ENCODE measurements at regions not wholly inside any gene's neighbourhood (a gene's known extent, or its start where the extent isn't known, plus 50 kb on each side); places are given as distances from the start of the nearest gene placed in this dataset.

DNA sequence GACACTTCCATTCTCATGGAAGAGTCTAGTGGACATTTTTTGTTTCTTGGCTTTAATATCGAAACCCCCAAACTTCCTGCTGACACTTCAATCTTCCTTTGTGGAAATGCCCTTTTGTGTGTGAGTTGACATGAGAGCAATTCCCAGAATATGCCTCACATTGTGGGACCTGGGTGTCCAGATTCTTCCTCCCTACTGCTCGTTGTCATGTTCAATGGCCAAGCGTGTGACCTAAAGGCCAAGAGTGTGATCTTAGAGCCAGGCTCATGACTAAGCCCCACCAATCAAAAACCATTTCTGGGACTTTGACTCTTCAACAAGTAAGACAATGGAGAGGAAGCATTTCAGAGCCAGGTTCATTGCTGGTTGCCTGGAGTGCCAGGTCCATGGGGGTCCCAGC, 52.5 kb upstream of the BMPER start (continued):
- no peak for TF ChIP-seq FOXA1 (IDR thresholded peaks at IDR 0.05)
- no peak for TF ChIP-seq FOXA1 (CRISPR knock-in tag; IDR thresholded peaks at IDR 0.05)
- TF ChIP-seq HNF4A (CRISPR knock-in tag; IDR thresholded peaks at IDR 0.05) = no peak
- TF ChIP-seq, protein P1, sequence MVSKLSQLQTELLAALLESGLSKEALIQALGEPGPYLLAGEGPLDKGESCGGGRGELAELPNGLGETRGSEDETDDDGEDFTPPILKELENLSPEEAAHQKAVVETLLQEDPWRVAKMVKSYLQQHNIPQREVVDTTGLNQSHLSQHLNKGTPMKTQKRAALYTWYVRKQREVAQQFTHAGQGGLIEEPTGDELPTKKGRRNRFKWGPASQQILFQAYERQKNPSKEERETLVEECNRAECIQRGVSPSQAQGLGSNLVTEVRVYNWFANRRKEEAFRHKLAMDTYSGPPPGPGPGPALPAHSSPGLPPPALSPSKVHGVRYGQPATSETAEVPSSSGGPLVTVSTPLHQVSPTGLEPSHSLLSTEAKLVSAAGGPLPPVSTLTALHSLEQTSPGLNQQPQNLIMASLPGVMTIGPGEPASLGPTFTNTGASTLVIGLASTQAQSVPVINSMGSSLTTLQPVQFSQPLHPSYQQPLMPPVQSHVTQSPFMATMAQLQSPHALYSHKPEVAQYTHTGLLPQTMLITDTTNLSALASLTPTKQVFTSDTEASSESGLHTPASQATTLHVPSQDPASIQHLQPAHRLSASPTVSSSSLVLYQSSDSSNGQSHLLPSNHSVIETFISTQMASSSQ (IDR thresholded peaks at IDR 0.05; ENCODE audit: low read depth) = no peak
- TF ChIP-seq, protein P1 (CRISPR knock-in tag; IDR thresholded peaks at IDR 0.05; ENCODE audit: borderline replicate concordance) = no peak
- TF ChIP-seq, protein P2, sequence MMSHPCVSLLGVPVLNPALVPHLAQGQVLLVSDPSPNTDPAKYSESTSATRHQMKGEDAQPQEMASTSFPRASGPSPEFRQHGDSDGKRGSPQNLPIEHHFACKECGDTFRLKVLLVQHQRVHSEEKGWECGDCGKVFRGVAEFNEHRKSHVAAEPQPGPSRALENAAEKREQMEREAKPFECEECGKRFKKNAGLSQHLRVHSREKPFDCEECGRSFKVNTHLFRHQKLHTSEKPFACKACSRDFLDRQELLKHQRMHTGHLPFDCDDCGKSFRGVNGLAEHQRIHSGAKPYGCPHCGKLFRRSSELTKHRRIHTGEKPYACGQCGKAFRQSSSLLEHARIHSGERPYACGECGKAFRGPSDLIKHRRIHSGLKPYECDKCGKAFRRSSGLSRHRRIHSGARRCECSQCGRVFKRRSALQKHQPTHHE (CRISPR knock-in tag; IDR thresholded peaks at IDR 0.05; ENCODE audit: borderline replicate concordance) = no peak
- TF ChIP-seq TEAD3 (CRISPR knock-in tag; optimal IDR thresholded peaks at IDR 0.05; ENCODE audit: borderline replicate concordance) = no peak
- no peak for TF ChIP-seq TBL1XR1 (IDR thresholded peaks at IDR 0.05; ENCODE audit: borderline replicate concordance, low read length, partially characterized antibody)

DNA sequence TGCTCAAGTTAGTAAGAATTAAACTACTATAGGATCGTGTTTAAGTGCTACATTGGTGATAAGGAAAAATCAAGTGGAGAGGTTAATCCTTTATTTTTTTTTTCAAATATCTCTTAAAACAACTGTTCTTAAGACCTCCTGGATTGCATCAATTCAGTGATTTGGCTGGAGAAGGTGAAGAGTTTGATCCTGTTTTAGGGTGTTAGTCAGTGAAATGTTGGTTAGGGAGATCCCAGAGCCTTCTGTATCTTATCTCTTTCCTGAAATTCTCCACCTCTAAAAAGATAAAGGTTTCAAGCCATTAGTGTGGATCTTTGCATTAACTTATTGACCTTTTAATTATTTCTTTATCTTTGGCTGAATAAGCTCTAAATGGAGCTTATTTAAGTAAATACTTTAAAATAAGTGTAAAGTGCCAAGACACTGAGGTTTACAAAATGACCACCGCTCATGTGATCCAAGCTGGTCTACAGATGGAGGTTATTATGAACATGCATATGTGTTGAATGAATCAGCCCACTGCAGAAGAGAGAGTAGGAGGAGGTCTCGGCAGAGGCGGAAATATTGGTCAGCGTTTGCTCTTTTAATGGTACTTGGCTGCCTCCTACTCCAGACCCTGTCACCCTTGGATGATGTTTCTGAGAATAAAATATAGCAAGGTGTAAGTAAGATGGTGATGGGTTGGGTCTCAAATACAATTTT, 51.8 kb upstream of the BMPER start:
- BruUV-seq (replicated peaks) = no TSS peak
- ChIA-PET POLR2A (no interaction called here), CTCF (ENCODE audit: low intra/inter-chr PET ratio, low total read pairs) (no interaction called here)
- Histone ChIP-seq H3K9me3 (ENCODE audit: low read length) (no peaks in the 10 kb centered on the region), H3K9ac (ENCODE audit: insufficient read depth, low read depth, low read length) (no peak overlapping the region), H3K27me3 (ENCODE audit: control insufficient read depth in 1 of 2, insufficient read depth in 2 of 2, low read length in 2 of 2) (0 out of 5 replicates have a peak, but pooled peaks cover 0 to 4% of the 10 kb centered on the region in 2 experiments), H3K4me2 (ENCODE audit: low read depth, low read length) (no peak overlapping the region), H3K36me3 (replicated peaks in 1 of 2; ENCODE audit: control insufficient read depth in 1 of 2, insufficient read depth in 2 of 2, low read length in 2 of 2) (no peaks in the 10 kb centered on the region), H3K4me1 (ENCODE audit: insufficient read depth, low read length) (no peaks in the 10 kb centered on the region), H3K79me2 (ENCODE audit: insufficient read depth, low read length) (no peaks in the 10 kb centered on the region), H4K20me1 (ENCODE audit: insufficient read depth, low read length) (no peaks in the 10 kb centered on the region), H2AFZ (ENCODE audit: low read length) (no peak overlapping the region), H3K4me3 (replicated peaks in 1 of 3; ENCODE audit: insufficient read depth in 1 of 3, low read depth in 2 of 3, low read length in 3 of 3) (no peak overlapping the region), H3K27ac (ENCODE audit: extremely low read length, insufficient read depth, low read length) (no peak overlapping the region)
- 33% methylated on average over 5 of the region's 5 CpGs for WGBS (ENCODE audit: low lambda C conversion rate)
- ATAC-seq (no peak), FAIRE-seq (no peak), DNase-seq (ENCODE audit: low spot score) (no peak)
- intact Hi-C loops (cut with micrococcal nuclease; ENCODE audit: unreplicated experiment) (no loop called here), in situ Hi-C loops (cut with HindIII; ENCODE audit: extremely low pct_ligation_motif_present, low pct_unique_long_range_greater_than_20kb) (no loop called here)
- TF ChIP-seq CEBPB (IDR thresholded peaks at IDR 0.05; ENCODE audit: borderline replicate concordance, low read depth, low read length) = no peak
- TF ChIP-seq ZNF264 (CRISPR knock-in tag; IDR thresholded peaks at IDR 0.05) = no peak
- TF ChIP-seq ZNF772 (CRISPR knock-in tag; IDR thresholded peaks at IDR 0.05) = no peak
- no peak for TF ChIP-seq MEF2D (CRISPR knock-in tag; IDR thresholded peaks at IDR 0.05)

Measured in HepG2 (cell line).